Naive B cell (primary cell): ENCODE measurements at regions not wholly inside any gene's neighbourhood (a gene's known extent, or its start where the extent isn't known, plus 50 kb on each side); places are given as distances from the start of the nearest gene placed in this dataset.

Source experiments
- ATAC-seq, 2 donors: fragments of 150-1000 bp; cut with Tn5 transposase; 2 replicates each; pipeline ENCODE4 v1.10.0; 2021; ENCODE audit warnings: low read depth in 2 of 2, mild to moderate bottlenecking in 2 of 2, moderate library complexity in 2 of 2
- DNase-seq: peaks from one replicate; pipeline ENCODE4 v3.0.0; 2022
- H3K27ac Mint-ChIP-seq, 6 donors: one replicate each; pipeline ENCODE4 v1.8.0; 2020 to 2022; ENCODE audit warnings: mild to moderate bottlenecking in 6 of 6, mixed read lengths in 6 of 6, moderate library complexity in 5 of 6, inconsistent platforms in 2 of 6
- H3K27me3 Mint-ChIP-seq, 3 donors: one replicate each; pipeline ENCODE4 v1.8.0; 2021 to 2022; ENCODE audit warnings: mixed read lengths in 3 of 3, mild to moderate bottlenecking in 1 of 3
- H3K36me3 Mint-ChIP-seq, 2 donors: one replicate each; pipeline ENCODE4 v1.8.0; 2020 to 2022; ENCODE audit warnings: mixed read lengths in 2 of 2, inconsistent platforms in 1 of 2, mild to moderate bottlenecking in 1 of 2
- H3K4me1 Mint-ChIP-seq, 3 donors: one replicate each; pipeline ENCODE4 v1.8.0; 2020 to 2022; ENCODE audit warnings: mixed read lengths in 3 of 3, inconsistent platforms in 1 of 3, mild to moderate bottlenecking in 1 of 3, moderate library complexity in 1 of 3
- H3K4me3 Mint-ChIP-seq, 8 donors: one replicate each; pipeline ENCODE4 v1.8.0; 2020 to 2022; ENCODE audit warnings: mild to moderate bottlenecking in 8 of 8, mixed read lengths in 8 of 8, moderate library complexity in 8 of 8, inconsistent platforms in 2 of 8
- H3K9me3 Mint-ChIP-seq, 7 donors: one replicate each; pipeline ENCODE4 v1.8.0; 2020 to 2022; ENCODE audit warnings: mixed read lengths in 7 of 7, mild to moderate bottlenecking in 5 of 7, inconsistent platforms in 2 of 7, moderate library complexity in 1 of 7

GRCh38 chr7:130908345-130909160 lies 174.5 kb upstream of the KLF14 start:
- Mint-ChIP-seq H3K9me3 (no peaks in the 10 kb centered on the region), H3K27me3 (no peaks in the 10 kb centered on the region), H3K4me3 (no peak overlapping the region), H3K27ac (peak overlapping the region in 1 of 6 donors; percentile 60), H3K4me1 (peaks cover 39 to 48% (median 40%) of the 10 kb centered on the region in 3 donors), H3K36me3 (no peaks in the 10 kb centered on the region)
- ATAC-seq (no peak), DNase-seq (no peak)

- Mint-ChIP-seq H3K27me3 (no peaks in the 10 kb centered on the region), H3K27ac (peak overlapping the region in 5 of 6 donors; percentile 20 to 85 (median 60)), H3K4me1 (peaks cover 45 to 56% (median 48%) of the 10 kb centered on the region in 3 donors), H3K9me3 (no peaks in the 10 kb centered on the region), H3K4me3 (peak overlapping the region in 1 of 8 donors; percentile 3), H3K36me3 (no peaks in the 10 kb centered on the region)
- ATAC-seq (no peak), DNase-seq (no peak)
Observed at GRCh38 chr7:130909161-130909836, 175.3 kb upstream of the KLF14 start.

GRCh38 chr7:130909881-130910672 lies 176.1 kb upstream of the KLF14 start:
- DNase-seq: no peak
- no peak for ATAC-seq
- H3K4me1 Mint-ChIP-seq: peaks cover 50 to 63% (median 52%) of the 10 kb centered on the region in 3 donors
- peak overlapping the region in 1 of 8 donors; percentile 20 for H3K4me3 Mint-ChIP-seq
- no peaks in the 10 kb centered on the region for H3K36me3 Mint-ChIP-seq
- H3K27me3 Mint-ChIP-seq: no peaks in the 10 kb centered on the region
- no peaks in the 10 kb centered on the region for H3K9me3 Mint-ChIP-seq
- peak overlapping the region in 4 of 6 donors; percentile 20 to 80 (median 54) for H3K27ac Mint-ChIP-seq

- Mint-ChIP-seq H3K27me3 (no peaks in the 10 kb centered on the region), H3K9me3 (no peaks in the 10 kb centered on the region), H3K36me3 (no peaks in the 10 kb centered on the region), H3K4me1 (peaks cover 50 to 74% (median 63%) of the 10 kb centered on the region in 3 donors), H3K27ac (peak overlapping the region; percentile 21 to 98 (median 92)), H3K4me3 (peak overlapping the region in 5 of 8 donors; percentile 32 to 89 (median 80))
- ATAC-seq (no peak), DNase-seq (no peak)
Observed at GRCh38 chr7:130910949-130911944, 177.2 kb upstream of the KLF14 start.

GRCh38 chr7:130912082-130912861 lies 178.3 kb upstream of the KLF14 start:
- ATAC-seq (peak; percentile 1 to 4), DNase-seq (no peak)
- peak overlapping the region; percentile 80 to 95 (median 90) for H3K4me3 Mint-ChIP-seq
- H3K9me3 Mint-ChIP-seq: no peaks in the 10 kb centered on the region
- peaks cover 50 to 77% (median 68%) of the 10 kb centered on the region in 3 donors for H3K4me1 Mint-ChIP-seq
- no peaks in the 10 kb centered on the region for H3K27me3 Mint-ChIP-seq
- peaks cover 0 to 4% of the 10 kb centered on the region in 2 donors for H3K36me3 Mint-ChIP-seq
- peak overlapping the region; percentile 91 to 100 (median 98) for H3K27ac Mint-ChIP-seq

GRCh38 chr7:130912862-130913638 lies 179.0 kb upstream of the KLF14 start:
- ATAC-seq (peak; percentile 91 to 92), DNase-seq (peak; percentile 89)
- H3K36me3 Mint-ChIP-seq: peaks cover 0 to 4% of the 10 kb centered on the region in 2 donors
- H3K4me3 Mint-ChIP-seq: peak overlapping the region; percentile 80 to 95 (median 90)
- no peaks in the 10 kb centered on the region for H3K9me3 Mint-ChIP-seq
- H3K27ac Mint-ChIP-seq: peak overlapping the region; percentile 91 to 100 (median 98)
- peaks cover 52 to 82% (median 68%) of the 10 kb centered on the region in 3 donors for H3K4me1 Mint-ChIP-seq
- no peaks in the 10 kb centered on the region for H3K27me3 Mint-ChIP-seq

GRCh38 chr7:130913639-130914553 lies 179.9 kb upstream of the KLF14 start:
- Mint-ChIP-seq H3K4me3 (peak overlapping the region; percentile 80 to 95 (median 90)), H3K27me3 (no peaks in the 10 kb centered on the region), H3K27ac (peak overlapping the region; percentile 91 to 100 (median 98)), H3K36me3 (peaks cover 0 to 4% of the 10 kb centered on the region in 2 donors), H3K4me1 (peaks cover 56 to 79% (median 71%) of the 10 kb centered on the region in 3 donors), H3K9me3 (no peaks in the 10 kb centered on the region)
- DNase-seq (no peak), ATAC-seq (no peak)

GRCh38 chr7:130914554-130915294 lies 180.7 kb upstream of the KLF14 start:
- Mint-ChIP-seq H3K4me3 (peak overlapping the region in 5 of 8 donors; percentile 21 to 95 (median 80)), H3K4me1 (peaks cover 49 to 72% (median 70%) of the 10 kb centered on the region in 3 donors), H3K36me3 (peaks cover 0 to 4% of the 10 kb centered on the region in 2 donors), H3K9me3 (no peaks in the 10 kb centered on the region), H3K27ac (peak overlapping the region; percentile 91 to 100 (median 96)), H3K27me3 (no peaks in the 10 kb centered on the region)
- DNase-seq: no peak
- no peak for ATAC-seq

- peak overlapping the region in 4 of 6 donors; percentile 29 to 82 (median 63) for H3K27ac Mint-ChIP-seq
- H3K27me3 Mint-ChIP-seq: no peaks in the 10 kb centered on the region
- no peak for DNase-seq
- peaks cover 0 to 4% of the 10 kb centered on the region in 2 donors for H3K36me3 Mint-ChIP-seq
- H3K4me3 Mint-ChIP-seq: peak overlapping the region in 1 of 8 donors; percentile 27
- no peak for ATAC-seq
- H3K4me1 Mint-ChIP-seq: peaks cover 25 to 46% (median 43%) of the 10 kb centered on the region in 3 donors
- H3K9me3 Mint-ChIP-seq: no peaks in the 10 kb centered on the region
Observed at GRCh38 chr7:130917669-130918128, 183.7 kb upstream of the KLF14 start.
